Endothelial cell of umbilical vein (primary cell): ENCODE measurements at regions not wholly inside any gene's neighbourhood (a gene's known extent, or its start where the extent isn't known, plus 50 kb on each side); places are given as distances from the start of the nearest gene placed in this dataset.

Experiments used
- CTCF ChIP-seq, 2 donors: IDR thresholded peaks; 1 replicate in 1 of 2; 2 replicates in 1 of 2; pipeline ENCODE4 v1.5.1; 2011; ENCODE audit warnings: low read length in 2 of 2, mild to moderate bottlenecking in 2 of 2, moderate library complexity in 2 of 2, control low read depth in 1 of 2, inconsistent platforms in 1 of 2, low read depth in 1 of 2; ENCODE audit not compliant: insufficient read depth in 1 of 2; ENCODE audit errors: extremely low read depth in 1 of 2
- FOS ChIP-seq: IDR thresholded peaks from 2 replicates; pipeline ENCODE4 v1.6.1; 2011; ENCODE audit warnings: mild to moderate bottlenecking, low read length, moderate library complexity, borderline replicate concordance; ENCODE audit not compliant: insufficient read depth
- JUN ChIP-seq: IDR thresholded peaks from 2 replicates; pipeline ENCODE4 v1.6.1; 2011; ENCODE audit warnings: borderline replicate concordance, low read depth; ENCODE audit not compliant: insufficient read length, insufficient read depth
- POLR2AphosphoS5 ChIP-seq: IDR thresholded peaks from 2 replicates; pipeline ENCODE4 v1.6.1; 2012; ENCODE audit warnings: low read depth, mild to moderate bottlenecking, control low read depth, low read length, moderate library complexity; ENCODE audit not compliant: insufficient read depth

GRCh38 chr11:23124249-23124648, 264.0 kb upstream of the CCDC179 start:
- no peak for TF ChIP-seq FOS
- no peak for TF ChIP-seq JUN
- no peak for TF ChIP-seq CTCF (IDR thresholded peaks at IDR 0.05; ENCODE audit: extremely low read depth in 1 of 2, insufficient read depth in 1 of 2, low read depth in 1 of 2, low read length in 2 of 2)
- TF ChIP-seq POLR2AphosphoS5 = no peak
